AG09319 (cell line): ENCODE measurements at regions not wholly inside any gene's neighbourhood (a gene's known extent, or its start where the extent isn't known, plus 50 kb on each side); places are given as distances from the start of the nearest gene placed in this dataset.

Experiments
- DNase-seq: peaks from one replicate; pipeline ENCODE4 v3.0.0-alpha.2; 2010; ENCODE audit warnings: low read depth; ENCODE audit errors: extremely low read depth
- CTCF ChIP-seq: IDR thresholded peaks from 2 replicates; pipeline ENCODE4 v1.5.1; 2011; ENCODE audit warnings: low read depth, mild to moderate bottlenecking, inconsistent platforms, low read length, moderate library complexity

DNA sequence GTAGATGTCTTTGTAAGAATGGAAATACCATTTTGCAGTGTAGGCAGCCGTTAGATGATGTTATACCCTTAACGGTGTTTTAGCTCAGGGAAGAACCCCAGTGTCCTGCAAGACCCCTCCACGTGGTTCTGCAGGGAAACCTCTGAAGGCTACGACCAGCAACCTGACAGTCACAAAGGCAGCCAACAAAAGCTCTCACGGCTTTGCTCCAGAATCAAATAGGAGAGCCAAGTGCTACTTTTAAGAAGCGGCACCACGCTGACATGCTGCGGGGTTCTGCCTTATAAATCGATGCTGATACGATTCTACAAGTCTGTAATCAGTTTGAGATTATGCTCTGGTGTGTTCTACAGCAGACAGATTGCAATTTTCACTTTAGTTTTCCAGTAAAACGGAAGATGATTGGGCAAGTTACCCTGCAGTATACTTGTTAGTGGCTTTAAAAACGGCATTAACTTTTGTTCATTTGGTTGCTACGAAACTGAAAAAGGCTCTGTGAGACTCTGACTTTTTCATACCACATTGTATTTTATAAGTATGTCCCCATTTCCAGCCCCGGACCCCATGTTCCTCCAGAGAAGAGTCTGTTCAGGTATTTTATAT lies 312.9 kb downstream of the SAMD5 start:
- no peak for DNase-seq
- TF ChIP-seq CTCF, result no peak

- no peak for TF ChIP-seq CTCF
- no peak for DNase-seq
Measured at GRCh38 chr6:147823936-147824335, 315.4 kb downstream of the SAMD5 start.

GRCh38 chr6:147825848-147826247 lies 317.4 kb downstream of the SAMD5 start:
- TF ChIP-seq CTCF, result no peak
- DNase-seq, result no peak

DNA sequence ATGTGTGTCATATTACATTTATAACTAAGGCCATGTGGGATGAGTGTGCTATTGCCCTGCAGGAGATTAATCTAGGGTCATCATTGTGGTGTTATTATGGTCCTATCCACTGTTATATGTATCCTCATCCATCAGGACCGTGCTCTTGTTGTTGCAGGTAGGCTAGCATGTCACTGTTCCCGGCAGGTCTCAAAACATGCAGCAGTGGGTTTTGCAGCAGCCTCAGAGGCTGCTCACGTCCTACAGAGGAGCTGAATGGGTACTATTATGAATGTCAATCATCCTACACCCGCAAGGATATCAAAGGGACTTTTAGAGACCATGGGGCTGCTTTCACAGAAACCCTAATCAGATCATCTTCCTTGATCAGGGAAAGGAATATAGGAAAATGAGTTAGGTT lies 318.2 kb downstream of the SAMD5 start:
- TF ChIP-seq CTCF, result no peak
- no peak for DNase-seq

DNA sequence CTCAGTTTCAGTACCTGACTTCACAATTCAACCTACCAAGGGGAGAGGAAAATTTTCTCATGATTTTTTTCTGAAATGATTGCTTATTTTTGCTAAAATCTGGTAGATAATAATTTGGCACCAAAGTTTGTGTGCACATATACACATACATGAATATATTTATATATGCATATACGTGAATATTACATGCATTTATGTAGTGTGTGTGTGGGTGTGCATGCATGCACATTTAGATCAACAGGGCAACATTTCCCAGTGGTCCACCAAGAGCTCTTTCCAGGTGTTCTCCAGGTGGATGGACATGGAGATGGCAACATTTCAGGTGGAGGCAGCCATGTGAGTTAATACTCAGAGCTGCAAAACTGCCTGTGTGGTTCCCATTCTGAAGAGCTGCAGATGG lies 320.9 kb downstream of the SAMD5 start:
- no peak for DNase-seq
- TF ChIP-seq CTCF, result no peak

DNA sequence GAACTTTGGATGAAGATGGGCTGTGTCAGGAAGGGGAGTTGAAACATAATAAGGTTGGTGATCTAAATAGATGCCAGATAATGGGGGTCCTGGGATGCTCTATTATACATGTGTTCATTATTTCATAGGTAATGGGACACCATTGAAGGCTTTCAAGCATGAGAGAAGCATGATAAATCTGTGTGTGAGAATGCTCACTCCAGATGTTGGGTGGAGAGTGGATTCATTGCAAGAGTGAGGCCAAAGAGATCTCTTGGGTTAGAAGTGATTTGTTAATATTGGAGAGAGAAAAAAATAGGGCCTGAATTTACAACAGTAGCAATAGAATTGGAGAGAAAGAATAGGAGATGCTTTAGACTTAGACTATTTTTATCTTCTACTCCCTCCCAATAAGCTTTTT lies 321.3 kb downstream of the SAMD5 start:
- TF ChIP-seq CTCF, result no peak
- DNase-seq, result no peak

DNA sequence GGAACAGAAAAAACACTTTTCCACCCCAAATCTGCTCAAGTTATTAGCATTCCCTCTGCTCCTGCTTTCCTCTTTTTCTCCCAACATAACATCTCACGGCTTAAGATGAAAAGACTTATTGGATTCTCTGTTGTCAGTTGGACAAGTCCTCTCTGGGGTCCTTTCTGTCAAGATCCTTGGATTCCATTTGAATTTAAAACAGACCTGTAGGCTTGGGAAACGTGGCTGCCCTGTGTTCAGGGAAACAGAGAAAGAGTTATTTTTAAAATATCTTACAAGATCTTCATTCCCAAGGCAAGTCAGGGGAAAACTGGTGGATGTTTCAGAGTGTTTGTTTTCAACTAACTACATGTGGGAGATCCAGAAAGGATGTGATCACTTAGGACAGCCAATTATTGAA lies 322.9 kb downstream of the SAMD5 start:
- TF ChIP-seq CTCF, result no peak
- no peak for DNase-seq
